Coronary artery (tissue), 2 donors: ENCODE measurements at regions not wholly inside any gene's neighbourhood (a gene's known extent, or its start where the extent isn't known, plus 50 kb on each side); places are given as distances from the start of the nearest gene placed in this dataset.

ENCODE experiments used
- DNase-seq: peaks from one replicate; pipeline ENCODE4 v3.0.0-alpha.2; 2017; ENCODE audit warnings: low spot score
- H3K27ac ChIP-seq, 2 donors: fragments of 200-600 bp; sonication (generic); one replicate each; pipeline ENCODE4 v1.5.1; 2016 to 2019
- H3K4me3 ChIP-seq: fragments of 200-600 bp; sonication (generic); 2 replicates; pipeline ENCODE4 v1.5.1; 2016; ENCODE audit warnings: mild to moderate bottlenecking, moderate library complexity
- TF ChIP-seq, protein P1 (sequence below): fragments of 200-600 bp; sonication (generic); IDR thresholded peaks from one replicate; pipeline ENCODE4 v1.5.1; 2019; ENCODE audit warnings: antibody characterized with exemption

DNA sequence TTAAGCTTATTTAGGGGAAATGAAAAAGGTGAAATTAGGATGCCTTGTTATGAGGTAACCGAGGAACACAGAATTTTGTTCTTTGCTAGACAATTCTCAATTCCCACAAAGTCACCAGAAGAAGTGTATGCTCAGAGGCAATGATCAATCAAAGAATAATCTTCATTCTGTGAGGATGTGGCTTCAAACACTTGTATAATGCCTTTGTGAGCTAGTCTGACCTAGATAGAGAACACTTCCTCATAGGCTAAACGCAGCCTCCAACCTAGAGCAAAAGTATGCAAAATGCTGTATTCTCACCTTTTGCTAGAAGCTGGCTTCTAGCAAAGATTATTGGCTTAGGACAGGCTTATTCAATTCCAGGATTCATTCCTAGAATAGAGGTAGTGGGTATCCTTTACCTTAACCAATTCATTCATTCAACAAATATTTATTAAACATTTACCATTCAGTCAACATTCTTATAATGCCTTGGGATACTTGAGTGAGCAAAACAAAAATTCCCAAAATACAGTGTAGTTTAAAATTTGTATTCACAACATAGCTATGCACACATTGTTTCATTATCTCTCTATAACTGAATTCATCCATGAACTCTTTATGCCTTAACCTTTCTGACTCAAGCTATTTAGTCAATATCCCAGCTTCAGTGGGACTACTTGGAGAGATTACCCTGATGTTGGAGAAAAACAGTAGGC lies 530.2 kb downstream of the PTPRC start:
- H3K4me3 ChIP-seq: no peak overlapping the region
- no peak for DNase-seq
- TF ChIP-seq, protein P1, sequence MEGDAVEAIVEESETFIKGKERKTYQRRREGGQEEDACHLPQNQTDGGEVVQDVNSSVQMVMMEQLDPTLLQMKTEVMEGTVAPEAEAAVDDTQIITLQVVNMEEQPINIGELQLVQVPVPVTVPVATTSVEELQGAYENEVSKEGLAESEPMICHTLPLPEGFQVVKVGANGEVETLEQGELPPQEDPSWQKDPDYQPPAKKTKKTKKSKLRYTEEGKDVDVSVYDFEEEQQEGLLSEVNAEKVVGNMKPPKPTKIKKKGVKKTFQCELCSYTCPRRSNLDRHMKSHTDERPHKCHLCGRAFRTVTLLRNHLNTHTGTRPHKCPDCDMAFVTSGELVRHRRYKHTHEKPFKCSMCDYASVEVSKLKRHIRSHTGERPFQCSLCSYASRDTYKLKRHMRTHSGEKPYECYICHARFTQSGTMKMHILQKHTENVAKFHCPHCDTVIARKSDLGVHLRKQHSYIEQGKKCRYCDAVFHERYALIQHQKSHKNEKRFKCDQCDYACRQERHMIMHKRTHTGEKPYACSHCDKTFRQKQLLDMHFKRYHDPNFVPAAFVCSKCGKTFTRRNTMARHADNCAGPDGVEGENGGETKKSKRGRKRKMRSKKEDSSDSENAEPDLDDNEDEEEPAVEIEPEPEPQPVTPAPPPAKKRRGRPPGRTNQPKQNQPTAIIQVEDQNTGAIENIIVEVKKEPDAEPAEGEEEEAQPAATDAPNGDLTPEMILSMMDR: no peak
- no peak overlapping the region for H3K27ac ChIP-seq

DNA sequence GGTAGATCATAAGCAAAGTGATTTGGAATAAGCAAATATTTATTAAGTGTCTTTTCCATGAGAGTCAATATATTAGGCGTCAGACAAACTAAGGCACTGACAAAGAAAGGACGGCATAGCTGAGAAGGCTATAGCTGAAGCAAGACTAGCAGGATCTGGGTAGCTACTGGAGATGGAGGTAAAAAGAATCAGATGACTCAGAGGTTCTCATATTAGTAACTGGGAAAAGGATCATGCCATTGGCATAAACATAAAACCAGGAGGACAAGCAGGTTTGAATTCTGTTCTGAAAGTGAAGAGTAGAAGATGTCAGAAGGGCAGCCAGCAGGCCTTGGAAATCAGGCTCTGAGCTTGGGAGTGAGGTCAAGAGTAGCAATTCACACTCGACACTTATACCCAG lies 531.9 kb downstream of the PTPRC start:
- no peak for DNase-seq
- H3K4me3 ChIP-seq: no peak overlapping the region
- no peak overlapping the region for H3K27ac ChIP-seq
- TF ChIP-seq, protein P1: no peak

DNA sequence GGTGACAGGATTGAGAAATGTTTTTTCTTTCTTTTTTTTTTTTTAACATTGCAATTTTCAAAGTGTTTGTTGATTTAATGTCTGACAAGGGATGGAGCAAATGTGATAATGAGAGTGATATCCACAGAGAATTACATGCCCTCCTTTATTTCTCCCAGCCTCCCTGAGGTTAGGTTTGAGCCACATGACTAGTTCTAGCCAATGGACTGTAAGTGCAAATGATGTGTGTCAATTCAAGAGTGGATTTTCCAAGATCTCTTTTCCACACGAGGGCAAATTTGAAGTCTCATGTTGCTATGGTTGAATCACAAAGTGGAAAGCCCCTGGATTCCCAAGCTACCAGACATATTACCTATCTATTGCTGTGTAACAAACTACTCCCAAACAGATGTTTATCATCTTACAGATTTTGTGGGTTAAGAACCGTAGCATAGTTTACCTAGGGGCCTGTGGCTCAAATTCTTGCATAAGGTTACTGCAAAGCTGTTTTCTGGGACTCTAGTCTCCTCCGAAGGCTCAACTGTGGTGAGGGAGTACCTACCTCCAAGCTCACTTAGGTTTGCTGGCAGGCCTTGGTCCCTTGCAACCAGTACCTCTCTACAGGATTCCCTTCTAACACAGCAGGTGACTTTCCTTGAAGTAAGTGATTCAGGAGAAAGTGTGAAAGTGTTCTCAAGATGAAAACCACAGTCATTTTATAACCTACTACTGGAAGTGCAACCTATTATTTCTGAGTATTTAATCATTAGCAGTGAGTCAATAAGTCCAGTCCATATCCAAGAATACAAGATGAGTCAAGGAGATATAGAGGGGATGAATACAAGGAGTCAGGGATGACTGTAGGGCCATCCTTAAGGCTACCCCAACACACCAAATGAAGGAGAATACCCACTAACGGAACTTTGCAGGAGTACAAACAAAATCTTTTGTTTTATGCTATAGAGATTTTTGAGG lies 533.6 kb downstream of the PTPRC start:
- no peak overlapping the region for H3K4me3 ChIP-seq
- no peak overlapping the region for H3K27ac ChIP-seq
- DNase-seq: no peak
- TF ChIP-seq, protein P1: no peak

DNA sequence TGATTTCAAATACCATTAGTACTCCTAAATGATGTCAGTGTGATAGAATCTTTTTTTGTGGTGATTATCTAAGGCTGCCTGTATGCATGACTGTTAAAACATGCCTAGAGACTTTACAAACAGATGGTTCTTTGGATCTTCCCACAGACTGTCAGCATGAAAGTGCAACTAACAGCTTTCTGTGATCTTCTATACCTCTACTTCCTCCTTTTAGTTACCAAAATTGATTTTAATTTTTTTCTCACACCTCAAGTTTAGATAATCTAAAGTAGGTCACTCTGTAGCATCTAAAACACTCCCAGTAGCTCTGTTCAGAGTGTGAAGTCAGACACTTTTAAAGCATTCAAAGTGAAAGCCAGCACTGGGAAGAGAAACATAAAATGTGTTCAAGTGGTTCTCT lies 534.5 kb downstream of the PTPRC start:
- H3K27ac ChIP-seq: no peak overlapping the region
- DNase-seq: no peak
- no peak overlapping the region for H3K4me3 ChIP-seq
- TF ChIP-seq, protein P1: no peak

DNA sequence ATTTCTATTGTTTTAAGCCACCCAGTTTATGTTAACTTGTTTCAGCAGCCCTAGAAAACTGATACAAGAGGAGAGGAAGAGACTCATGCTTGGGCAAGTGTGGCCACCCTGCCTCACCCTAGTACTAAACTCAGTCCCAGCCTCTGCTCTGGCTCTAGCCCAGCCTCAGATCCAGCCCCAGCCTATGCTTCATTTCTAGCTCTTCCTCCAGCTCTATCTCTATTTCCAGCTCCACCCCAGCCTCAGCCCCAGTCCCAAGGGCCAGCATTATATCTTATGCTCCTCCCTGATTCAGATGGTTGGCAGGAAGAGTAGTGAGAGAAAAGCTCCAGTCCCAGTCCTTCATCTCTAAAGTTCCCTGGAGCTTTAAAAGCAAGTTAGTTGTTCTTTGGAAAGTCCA lies 535.5 kb downstream of the PTPRC start:
- Histone ChIP-seq H3K4me3 (no peak overlapping the region), H3K27ac (no peak overlapping the region)
- TF ChIP-seq, protein P1: no peak
- DNase-seq: no peak

DNA sequence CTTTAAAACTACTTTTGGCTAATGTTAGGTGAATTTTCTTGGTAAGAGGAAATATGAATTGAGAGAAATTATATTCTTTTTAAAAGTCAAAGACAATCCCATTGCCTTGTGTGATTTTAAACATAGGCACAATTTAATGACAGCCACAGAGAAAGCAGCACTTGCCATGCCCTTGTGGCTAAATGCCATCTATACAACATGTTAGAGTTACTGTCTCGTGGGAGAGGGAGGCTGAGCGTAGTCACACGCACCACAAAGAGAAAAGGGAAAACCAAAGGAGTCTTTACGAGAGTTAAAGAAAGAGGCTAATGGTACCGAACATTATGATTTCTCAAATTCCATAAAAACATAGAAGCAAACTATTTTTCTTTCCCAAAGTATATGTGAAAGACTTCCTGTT lies 537.9 kb downstream of the PTPRC start:
- no peak for DNase-seq
- no peak overlapping the region for H3K4me3 ChIP-seq
- H3K27ac ChIP-seq: no peak overlapping the region
- TF ChIP-seq, protein P1: no peak
